ENCODE measurements at regions not wholly inside any gene's neighbourhood (a gene's known extent, or its start where the extent isn't known, plus 50 kb on each side); places are given as distances from the start of the nearest gene placed in this dataset.

DNA sequence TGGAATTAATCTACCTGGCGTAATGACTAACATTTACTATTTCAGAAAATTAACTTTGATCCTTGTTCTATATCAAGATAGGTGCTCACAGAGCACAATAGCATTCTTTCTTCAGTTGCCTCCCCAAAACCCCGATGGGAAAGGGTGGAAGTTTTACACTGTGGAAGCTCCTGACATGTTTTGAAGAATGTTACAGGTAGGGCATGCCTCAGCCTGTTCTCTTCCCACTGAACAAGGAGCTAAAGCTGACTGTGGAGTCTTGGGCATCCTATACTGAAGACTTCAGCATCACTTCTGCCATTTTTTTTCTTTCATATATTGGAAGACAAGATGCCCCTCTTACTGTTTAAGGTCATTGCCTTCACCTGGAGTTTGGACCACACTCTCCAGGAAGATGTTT is 211.2 kb downstream of the SPP2 start:
- TF ChIP-seq CTCF (conservative IDR thresholded peaks at IDR 0.05; ENCODE audit: low read length) (no peak), EZH2phosphoT487 (IDR thresholded peaks at IDR 0.05; ENCODE audit: borderline replicate concordance, low read depth, low read length) (no peak)
